ENCODE measurements at regions not wholly inside any gene's neighbourhood (a gene's known extent, or its start where the extent isn't known, plus 50 kb on each side); places are given as distances from the start of the nearest gene placed in this dataset.
A peak's percentile ranks its signal among the peaks of the same experiment; 100 is the strongest.

- Histone ChIP-seq H4K20me1 (ENCODE audit: insufficient read depth, low read length) (no peaks in the 10 kb centered on the region), H3K4me3 (ENCODE audit: low read depth, low read length, poor library complexity, severe bottlenecking) (peak overlapping the region; percentile 39), H3K79me2 (ENCODE audit: insufficient read depth, low read depth, low read length) (no peaks in the 10 kb centered on the region), H3K27ac (ENCODE audit: low read depth, low read length, poor library complexity, severe bottlenecking) (peak overlapping the region; percentile 74), H3K36me3 (ENCODE audit: insufficient read depth, low read length) (no peaks in the 10 kb centered on the region), H3K9me3 (ENCODE audit: low read length) (no peaks in the 10 kb centered on the region; the same call in 1 of the 2 replicates), H3K4me2 (ENCODE audit: low read length) (peak overlapping the region; percentile 61), H3K4me1 (ENCODE audit: insufficient read depth, low read length, poor library complexity, severe bottlenecking) (peaks cover 22% of the 10 kb centered on the region), H3K9me2 (ENCODE audit: insufficient read depth, low read length) (no peaks in the 10 kb centered on the region), H2AFZ (ENCODE audit: low read length) (peak overlapping the region; percentile 71)
- POLR2A ChIA-PET = interaction anchor here (0.7 to 2.6 kb wide), 8 partner anchors 12 to 115 kb away, joined by 3 to 10 read pairs (median 5); no protein-coding TSS in a partner anchor
- CTCF ChIA-PET (ENCODE audit: unreplicated experiment) = interaction anchor here (0.5 to 1.0 kb wide), 2 partner anchors 13 to 53 kb away, joined by 3 to 4 read pairs; no protein-coding TSS in a partner anchor
- BruUV-seq (replicated peaks) = no TSS peak
- intact Hi-C loops (cut with micrococcal nuclease; ENCODE audit: unreplicated experiment) = loop anchor here (2.0 kb wide), 2 partner anchors 116 to 222 kb away; no protein-coding TSS in a partner anchor
- TF ChIP-seq EZH2phosphoT487 (IDR thresholded peaks at IDR 0.05; ENCODE audit: borderline replicate concordance, low read depth, low read length) = no peak
- TF ChIP-seq, protein P1, sequence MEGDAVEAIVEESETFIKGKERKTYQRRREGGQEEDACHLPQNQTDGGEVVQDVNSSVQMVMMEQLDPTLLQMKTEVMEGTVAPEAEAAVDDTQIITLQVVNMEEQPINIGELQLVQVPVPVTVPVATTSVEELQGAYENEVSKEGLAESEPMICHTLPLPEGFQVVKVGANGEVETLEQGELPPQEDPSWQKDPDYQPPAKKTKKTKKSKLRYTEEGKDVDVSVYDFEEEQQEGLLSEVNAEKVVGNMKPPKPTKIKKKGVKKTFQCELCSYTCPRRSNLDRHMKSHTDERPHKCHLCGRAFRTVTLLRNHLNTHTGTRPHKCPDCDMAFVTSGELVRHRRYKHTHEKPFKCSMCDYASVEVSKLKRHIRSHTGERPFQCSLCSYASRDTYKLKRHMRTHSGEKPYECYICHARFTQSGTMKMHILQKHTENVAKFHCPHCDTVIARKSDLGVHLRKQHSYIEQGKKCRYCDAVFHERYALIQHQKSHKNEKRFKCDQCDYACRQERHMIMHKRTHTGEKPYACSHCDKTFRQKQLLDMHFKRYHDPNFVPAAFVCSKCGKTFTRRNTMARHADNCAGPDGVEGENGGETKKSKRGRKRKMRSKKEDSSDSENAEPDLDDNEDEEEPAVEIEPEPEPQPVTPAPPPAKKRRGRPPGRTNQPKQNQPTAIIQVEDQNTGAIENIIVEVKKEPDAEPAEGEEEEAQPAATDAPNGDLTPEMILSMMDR (conservative IDR thresholded peaks at IDR 0.05; ENCODE audit: low read length) = no peak
- DNase-seq (ENCODE audit: low spot score) = peak; percentile 60
Measured at GRCh38 chr20:16158090-16158975, 414.9 kb downstream of the KIF16B start.

GRCh38 chr20:16147916-16148315 is 425.3 kb downstream of the KIF16B start:
- Histone ChIP-seq H2AFZ (ENCODE audit: low read length) (no peak overlapping the region), H3K36me3 (ENCODE audit: insufficient read depth, low read length) (no peaks in the 10 kb centered on the region), H4K20me1 (ENCODE audit: insufficient read depth, low read length) (no peaks in the 10 kb centered on the region), H3K9me3 (ENCODE audit: low read length) (0 out of 2 replicates have a peak, but pooled peaks cover 8% of the 10 kb centered on the region), H3K4me3 (ENCODE audit: low read depth, low read length, poor library complexity, severe bottlenecking) (no peak overlapping the region), H3K4me1 (ENCODE audit: insufficient read depth, low read length, poor library complexity, severe bottlenecking) (no peaks in the 10 kb centered on the region), H3K27ac (ENCODE audit: low read depth, low read length, poor library complexity, severe bottlenecking) (no peak overlapping the region), H3K4me2 (ENCODE audit: low read length) (no peak overlapping the region), H3K79me2 (ENCODE audit: insufficient read depth, low read depth, low read length) (no peaks in the 10 kb centered on the region), H3K9me2 (ENCODE audit: insufficient read depth, low read length) (no peaks in the 10 kb centered on the region)
- no peak for DNase-seq (ENCODE audit: low spot score)
- BruUV-seq (replicated peaks) = no TSS peak
- TF ChIP-seq EZH2phosphoT487 (IDR thresholded peaks at IDR 0.05; ENCODE audit: borderline replicate concordance, low read depth, low read length) = no peak
- TF ChIP-seq, protein P1 (conservative IDR thresholded peaks at IDR 0.05; ENCODE audit: low read length) = no peak
- CTCF ChIA-PET (ENCODE audit: unreplicated experiment) = no interaction called here
- intact Hi-C loops (cut with micrococcal nuclease; ENCODE audit: unreplicated experiment) = no loop called here
- POLR2A ChIA-PET = interaction anchor here (0.9 to 1.6 kb wide), 2 partner anchors 9 to 48 kb away, joined by 4 to 5 read pairs; no protein-coding TSS in a partner anchor

All from OCI-LY7 (cell line).